Muscle layer of colon (tissue), 2 donors: ENCODE measurements at regions not wholly inside any gene's neighbourhood (a gene's known extent, or its start where the extent isn't known, plus 50 kb on each side); places are given as distances from the start of the nearest gene placed in this dataset.

ENCODE experiments used
- H3K27ac ChIP-seq: one replicate; pipeline ENCODE4 v1.7.0; 2013; ENCODE audit warnings: low read depth, mild to moderate bottlenecking, low read length, moderate library complexity
- H3K27me3 ChIP-seq, 2 donors: one replicate each; pipeline ENCODE4 v1.7.0; 2013; ENCODE audit warnings: low read length in 2 of 2, mild to moderate bottlenecking in 2 of 2; ENCODE audit not compliant: insufficient read depth in 2 of 2, control insufficient read depth in 1 of 2
- H3K36me3 ChIP-seq: one replicate; pipeline ENCODE4 v1.7.0; 2013; ENCODE audit warnings: mild to moderate bottlenecking, low read length; ENCODE audit not compliant: insufficient read depth
- H3K4me1 ChIP-seq: one replicate; pipeline ENCODE4 v1.7.0; 2013; ENCODE audit warnings: mild to moderate bottlenecking, low read length; ENCODE audit not compliant: insufficient read depth
- H3K4me3 ChIP-seq, 2 donors: one replicate each; pipeline ENCODE4 v1.7.0; 2013; ENCODE audit warnings: low read length in 2 of 2, low read depth in 1 of 2, mild to moderate bottlenecking in 1 of 2, moderate library complexity in 1 of 2
- H3K9ac ChIP-seq: one replicate; pipeline ENCODE4 v1.7.0; 2013; ENCODE audit warnings: low read length
- H3K9me3 ChIP-seq: one replicate; pipeline ENCODE4 v1.7.0; 2013; ENCODE audit warnings: mild to moderate bottlenecking, low read length
- donor health status: abdominal sarcoma.
- donor health status: Adenocarcinoma of cecum.

DNA sequence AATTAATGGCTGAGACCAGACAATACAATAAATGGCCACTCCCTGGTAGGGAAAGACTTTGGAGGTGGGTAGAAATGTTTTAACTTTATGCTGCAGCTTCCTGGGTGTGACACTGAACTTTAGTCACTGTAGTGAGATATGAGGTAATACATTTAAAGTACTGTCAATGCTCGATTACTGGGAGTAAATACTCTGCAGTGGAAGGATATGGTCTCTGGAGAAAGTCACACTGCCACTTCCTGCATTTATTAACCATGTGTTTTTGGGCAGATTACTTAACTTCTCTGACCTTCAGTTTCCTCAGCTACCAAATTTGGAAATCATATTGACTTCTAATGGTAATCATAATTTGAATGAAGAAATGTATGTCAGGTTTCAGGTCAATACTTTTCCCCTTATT, 317.1 kb upstream of the TGFBR2 start:
- no peak overlapping the region for H3K9ac ChIP-seq
- no peak overlapping the region for H3K4me3 ChIP-seq
- H3K36me3 ChIP-seq = no peaks in the 10 kb centered on the region
- H3K27me3 ChIP-seq = no peaks in the 10 kb centered on the region
- peaks cover 28% of the 10 kb centered on the region for H3K4me1 ChIP-seq
- no peak overlapping the region for H3K27ac ChIP-seq
- no peaks in the 10 kb centered on the region for H3K9me3 ChIP-seq

DNA sequence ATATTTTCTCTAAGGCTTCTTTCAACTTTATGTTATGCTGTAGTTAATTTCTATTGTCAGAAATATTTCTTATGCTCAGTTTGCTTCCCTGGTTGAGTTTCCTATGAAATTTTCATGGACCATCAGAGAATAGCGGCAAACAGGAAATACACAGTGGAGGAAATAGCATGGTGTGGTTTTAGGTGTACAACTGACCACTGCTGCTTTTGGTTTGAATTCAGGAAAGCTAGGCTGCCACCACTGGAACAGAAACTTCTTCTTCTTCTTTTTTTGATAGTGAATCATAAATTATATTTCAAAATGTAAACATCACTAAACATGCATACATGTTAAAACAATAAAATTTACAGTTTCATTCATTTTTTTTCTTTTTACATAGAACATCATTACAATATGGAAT, 316.6 kb upstream of the TGFBR2 start:
- H3K9me3 ChIP-seq = no peaks in the 10 kb centered on the region
- H3K4me3 ChIP-seq = no peak overlapping the region
- no peak overlapping the region for H3K9ac ChIP-seq
- no peaks in the 10 kb centered on the region for H3K36me3 ChIP-seq
- H3K4me1 ChIP-seq = peaks cover 28% of the 10 kb centered on the region
- no peaks in the 10 kb centered on the region for H3K27me3 ChIP-seq
- H3K27ac ChIP-seq = no peak overlapping the region

DNA sequence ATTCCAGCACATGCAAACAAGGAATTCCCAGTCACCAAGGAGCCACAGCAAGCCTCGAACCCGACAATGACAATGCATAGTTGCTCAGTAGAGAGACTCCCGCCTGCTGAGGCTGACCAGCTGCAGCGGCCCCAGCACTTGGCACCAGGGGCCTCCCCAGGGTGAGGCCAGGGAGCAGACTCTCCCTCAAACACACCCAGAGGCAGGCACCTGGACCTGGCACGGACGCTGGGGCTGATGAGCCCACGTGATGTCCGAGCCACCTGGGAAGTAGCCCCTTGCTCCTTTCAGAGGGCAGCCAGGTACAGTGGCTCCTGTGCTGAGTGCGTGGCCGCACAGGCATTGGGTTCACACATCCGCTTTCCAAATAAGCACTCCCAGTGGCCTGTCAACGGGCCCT, 315.9 kb upstream of the TGFBR2 start:
- H3K27ac ChIP-seq = no peak overlapping the region
- peaks cover 28% of the 10 kb centered on the region for H3K4me1 ChIP-seq
- H3K36me3 ChIP-seq = no peaks in the 10 kb centered on the region
- H3K27me3 ChIP-seq = no peaks in the 10 kb centered on the region
- no peak overlapping the region for H3K9ac ChIP-seq
- H3K9me3 ChIP-seq = no peaks in the 10 kb centered on the region
- H3K4me3 ChIP-seq = no peak overlapping the region

DNA sequence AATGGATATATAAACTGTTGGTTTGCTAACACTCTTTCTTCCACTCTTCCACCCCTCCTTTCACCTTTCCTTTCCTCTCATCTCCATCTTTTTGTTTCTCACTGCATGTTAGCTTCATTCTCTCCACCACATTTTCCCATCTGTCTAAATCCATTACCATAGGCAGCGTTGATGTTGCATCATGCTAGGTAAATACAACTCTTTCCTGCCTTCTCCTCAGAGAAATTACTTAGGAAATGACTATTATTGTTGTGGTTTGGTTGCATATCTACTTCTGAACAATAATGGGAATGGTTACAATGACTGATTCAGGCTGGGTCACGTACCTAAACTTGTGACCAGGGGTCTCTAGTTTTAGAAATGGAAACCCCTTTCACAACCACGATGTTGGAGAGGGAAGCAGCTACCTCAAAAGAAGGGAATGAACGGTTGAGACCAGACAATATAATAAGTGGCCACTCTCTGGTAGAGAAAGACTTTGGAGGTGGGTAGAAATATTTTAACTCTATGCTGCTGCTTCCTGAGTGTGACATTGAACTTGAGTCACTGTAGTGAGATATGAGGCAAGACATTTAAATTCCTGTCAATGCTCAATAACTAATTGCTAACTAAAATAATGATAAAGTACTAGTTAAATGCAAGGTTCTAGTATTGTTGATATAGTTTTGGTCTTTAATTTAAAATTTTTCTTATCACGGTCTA, 314.1 kb upstream of the TGFBR2 start:
- Histone ChIP-seq H3K4me3 (no peak overlapping the region), H3K27ac (no peak overlapping the region), H3K9ac (no peak overlapping the region), H3K9me3 (no peaks in the 10 kb centered on the region), H3K27me3 (no peaks in the 10 kb centered on the region), H3K4me1 (peaks cover 14% of the 10 kb centered on the region), H3K36me3 (no peaks in the 10 kb centered on the region)

DNA sequence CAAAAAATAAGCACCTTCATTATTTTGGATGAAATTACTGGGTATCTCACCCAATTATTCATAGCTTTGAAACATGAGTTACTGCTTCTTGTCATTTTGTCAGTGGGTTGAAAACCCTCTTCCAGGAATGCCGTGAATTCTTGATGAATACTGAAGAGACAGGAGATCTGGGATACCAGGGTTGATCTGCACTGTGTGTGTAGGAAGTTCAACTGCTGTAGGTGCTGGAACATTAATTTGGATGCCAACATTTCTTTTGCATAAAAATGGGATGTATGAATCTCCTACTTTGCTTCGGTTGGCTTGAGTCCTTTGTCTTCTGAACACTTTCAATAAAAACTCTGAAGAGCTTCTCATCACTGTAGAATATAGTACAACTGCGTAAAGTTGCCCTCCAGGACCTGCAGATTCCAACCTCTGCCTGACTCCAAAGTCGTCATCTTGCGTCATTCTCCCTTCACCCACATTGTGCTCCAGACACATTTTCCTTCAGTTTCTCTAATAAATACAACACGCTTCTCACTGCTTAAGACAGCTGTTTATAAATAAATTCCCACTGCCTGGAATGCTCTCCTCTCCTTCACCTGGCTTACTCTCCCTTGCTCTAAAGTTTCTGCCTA, 312.7 kb upstream of the TGFBR2 start:
- H3K9me3 ChIP-seq = no peaks in the 10 kb centered on the region
- no peak overlapping the region for H3K4me3 ChIP-seq
- peaks cover 14% of the 10 kb centered on the region for H3K4me1 ChIP-seq
- no peaks in the 10 kb centered on the region for H3K27me3 ChIP-seq
- H3K27ac ChIP-seq = no peak overlapping the region
- H3K9ac ChIP-seq = no peak overlapping the region
- H3K36me3 ChIP-seq = no peaks in the 10 kb centered on the region

DNA sequence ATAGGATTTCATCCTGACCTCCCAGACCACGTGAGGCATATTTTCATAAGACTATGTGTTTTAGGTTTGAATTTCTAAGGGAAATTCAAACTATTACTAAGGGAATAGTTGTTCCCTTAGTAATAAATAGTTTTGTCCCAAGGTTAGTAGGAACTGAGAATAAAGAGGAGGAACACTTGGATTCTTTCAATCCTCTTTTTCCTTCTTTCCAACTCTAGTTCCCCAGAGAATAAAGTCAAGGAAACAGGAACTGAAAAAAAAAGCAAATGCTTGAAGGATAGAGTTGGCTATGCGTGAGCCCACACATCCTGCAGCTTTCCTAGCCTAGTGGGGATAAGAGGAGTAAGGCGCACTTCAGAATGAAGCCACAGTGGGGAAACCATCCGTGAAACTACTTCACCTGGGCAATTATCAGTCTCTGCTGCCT, 312.1 kb upstream of the TGFBR2 start:
- no peak overlapping the region for H3K9ac ChIP-seq

DNA sequence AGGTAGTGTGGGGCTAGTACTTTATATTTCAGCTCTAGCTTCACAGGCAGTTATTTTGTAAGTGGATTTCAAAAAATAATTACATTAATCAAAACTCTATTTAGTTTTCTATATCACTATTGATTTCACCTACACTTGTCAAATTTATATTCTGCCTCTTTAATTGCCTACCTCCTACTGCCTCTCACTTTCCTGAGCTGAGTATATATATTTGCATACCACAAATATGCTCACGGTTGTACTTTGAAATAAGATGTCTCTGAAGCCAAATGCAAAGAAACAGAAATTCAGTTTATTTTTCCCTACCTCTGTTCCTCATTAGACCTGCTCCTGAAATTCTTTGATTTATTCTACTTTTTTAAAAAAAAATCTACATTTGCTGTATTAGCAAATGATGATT, 309.3 kb upstream of the TGFBR2 start:
- no peak overlapping the region for H3K9ac ChIP-seq
- peaks cover 14% of the 10 kb centered on the region for H3K4me1 ChIP-seq
- no peak overlapping the region for H3K4me3 ChIP-seq
- H3K27me3 ChIP-seq = no peaks in the 10 kb centered on the region
- no peaks in the 10 kb centered on the region for H3K36me3 ChIP-seq
- H3K27ac ChIP-seq = no peak overlapping the region
- H3K9me3 ChIP-seq = no peaks in the 10 kb centered on the region

More for the DNA sequence above, 312.1 kb upstream of the TGFBR2 start:
- no peaks in the 10 kb centered on the region for H3K9me3 ChIP-seq
- H3K27me3 ChIP-seq = no peaks in the 10 kb centered on the region
- peaks cover 14% of the 10 kb centered on the region for H3K4me1 ChIP-seq
- H3K27ac ChIP-seq = no peak overlapping the region
- H3K36me3 ChIP-seq = no peaks in the 10 kb centered on the region
- H3K4me3 ChIP-seq = no peak overlapping the region

DNA sequence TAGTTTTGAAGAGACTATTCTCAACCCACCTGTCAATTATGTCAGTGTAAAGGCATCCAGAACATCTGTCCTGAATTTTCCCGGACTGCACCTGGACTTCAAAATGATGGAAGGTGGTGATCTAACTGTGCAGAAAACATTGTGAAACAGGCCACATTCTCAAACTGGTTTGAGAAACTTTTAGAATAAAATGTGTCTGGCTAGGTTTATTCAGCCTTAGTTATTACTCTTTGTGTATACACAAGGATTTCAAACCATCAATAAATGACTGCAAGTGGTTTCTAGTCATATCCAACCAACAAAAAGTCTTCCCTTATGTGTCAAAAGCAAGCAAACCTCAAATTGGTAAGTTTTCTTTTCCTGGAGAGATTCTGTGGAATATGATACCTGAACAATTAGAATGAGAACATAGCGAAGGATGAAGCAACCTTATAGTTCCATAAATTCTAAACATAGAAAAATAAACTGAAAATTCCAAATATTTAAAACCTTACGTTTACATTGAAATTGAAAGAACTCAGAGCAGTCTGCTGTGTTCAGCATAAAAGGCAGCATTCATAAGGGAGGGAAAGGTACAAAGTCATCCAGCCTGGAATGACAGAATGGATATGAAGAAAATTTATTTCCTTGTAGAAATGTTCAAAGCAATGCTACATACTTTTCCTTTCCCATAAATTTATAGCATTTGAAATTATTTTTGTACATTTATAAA, 306.6 kb upstream of the TGFBR2 start:
- H3K9me3 ChIP-seq = no peaks in the 10 kb centered on the region
- no peaks in the 10 kb centered on the region for H3K27me3 ChIP-seq
- no peak overlapping the region for H3K27ac ChIP-seq
- no peak overlapping the region for H3K9ac ChIP-seq
- H3K4me3 ChIP-seq = no peak overlapping the region
- H3K36me3 ChIP-seq = no peaks in the 10 kb centered on the region
- H3K4me1 ChIP-seq = no peaks in the 10 kb centered on the region

DNA sequence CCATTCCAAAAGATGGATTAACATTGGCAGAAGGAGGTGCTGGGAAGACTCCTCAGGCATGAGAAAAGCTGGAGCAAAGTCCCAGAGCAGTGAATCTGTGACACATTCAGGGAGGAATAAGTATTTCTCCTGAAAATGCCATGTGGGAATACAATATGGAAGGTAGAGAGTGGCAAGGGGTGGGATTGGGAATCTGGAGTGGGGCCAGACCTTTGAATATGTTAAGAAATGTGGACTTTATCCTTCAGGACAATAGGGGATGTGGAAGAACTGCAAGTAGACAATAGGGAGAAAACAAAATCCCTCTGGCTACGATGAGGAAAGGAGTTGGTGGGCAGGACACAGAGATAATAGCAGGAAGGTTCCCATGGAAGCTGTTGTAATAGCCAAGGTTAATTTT, 305.6 kb upstream of the TGFBR2 start:
- H3K9ac ChIP-seq = no peak overlapping the region
- no peaks in the 10 kb centered on the region for H3K4me1 ChIP-seq
- no peak overlapping the region for H3K27ac ChIP-seq
- H3K36me3 ChIP-seq = no peaks in the 10 kb centered on the region
- no peak overlapping the region for H3K4me3 ChIP-seq
- no peaks in the 10 kb centered on the region for H3K27me3 ChIP-seq
- H3K9me3 ChIP-seq = no peaks in the 10 kb centered on the region

DNA sequence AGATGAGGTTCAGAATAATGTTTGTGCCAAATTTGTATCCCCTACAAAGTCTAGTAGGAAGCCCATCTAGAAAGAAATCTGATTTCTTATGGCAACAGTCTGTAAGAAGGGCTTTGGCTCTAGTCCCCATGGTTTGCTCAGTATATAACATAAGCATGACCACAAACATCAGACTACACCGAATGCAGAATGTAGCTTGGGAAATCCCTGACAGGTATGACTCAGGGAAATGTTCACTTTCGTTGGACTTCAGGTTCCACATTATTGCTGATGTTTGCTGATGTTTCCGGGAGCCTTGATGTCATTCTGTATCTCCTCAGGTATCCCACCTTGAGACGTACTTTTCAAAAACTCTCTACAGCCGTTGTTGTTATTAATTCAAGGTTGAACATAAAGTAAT, 304.4 kb upstream of the TGFBR2 start:
- H3K9ac ChIP-seq = no peak overlapping the region
- no peak overlapping the region for H3K27ac ChIP-seq
- no peaks in the 10 kb centered on the region for H3K36me3 ChIP-seq
- no peaks in the 10 kb centered on the region for H3K9me3 ChIP-seq
- H3K27me3 ChIP-seq = no peaks in the 10 kb centered on the region
- H3K4me3 ChIP-seq = no peak overlapping the region
- H3K4me1 ChIP-seq = no peaks in the 10 kb centered on the region

DNA sequence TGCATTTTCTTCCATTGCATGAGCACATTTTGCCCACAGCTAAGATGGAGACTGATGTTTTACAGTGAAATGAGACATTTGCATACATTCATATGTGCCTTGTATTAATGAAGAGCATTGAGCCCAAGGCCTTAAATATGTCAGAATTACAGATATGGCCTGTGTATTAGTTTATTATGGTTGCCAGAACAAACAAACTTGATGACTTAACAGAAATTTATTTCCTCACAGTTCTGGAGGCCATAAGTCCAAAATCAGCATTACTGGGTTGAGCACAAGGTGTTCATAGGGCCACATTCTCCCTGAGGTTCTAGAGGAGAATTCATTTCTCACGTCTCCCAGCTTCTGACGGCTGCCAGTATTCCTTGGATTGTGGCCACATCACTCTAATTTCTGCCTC, 302.6 kb upstream of the TGFBR2 start:
- peaks cover 7% of the 10 kb centered on the region for H3K4me1 ChIP-seq
- H3K9me3 ChIP-seq = no peaks in the 10 kb centered on the region
- H3K27me3 ChIP-seq = no peaks in the 10 kb centered on the region
- H3K9ac ChIP-seq = no peak overlapping the region
- no peaks in the 10 kb centered on the region for H3K36me3 ChIP-seq
- H3K27ac ChIP-seq = no peak overlapping the region
- no peak overlapping the region for H3K4me3 ChIP-seq
